RWPE2 (cell line): ENCODE measurements at regions not wholly inside any gene's neighbourhood (a gene's known extent, or its start where the extent isn't known, plus 50 kb on each side); places are given as distances from the start of the nearest gene placed in this dataset.

Source experiments
- ATAC-seq: fragments of 200-7000 bp; cut with Tn5 transposase; 3 replicates; pipeline ENCODE4 v1.9.1; 2021; ENCODE audit warnings: low read depth
- DNase-seq: peaks from one replicate; pipeline ENCODE4 v3.0.0-alpha.2; 2020; ENCODE audit warnings: low spot score
- H3K27ac ChIP-seq: fragments of 450-650 bp; 2 replicates; pipeline ENCODE4 v1.5.1; 2017; ENCODE audit warnings: mild to moderate bottlenecking; ENCODE audit not compliant: poor library complexity, severe bottlenecking
- H3K27me3 ChIP-seq: fragments of 250-450 bp; sonication (Bioruptor Pico); 2 replicates; pipeline ENCODE4 v1.5.1; 2021; ENCODE audit warnings: mild to moderate bottlenecking, moderate library complexity; ENCODE audit not compliant: insufficient read depth, poor library complexity, severe bottlenecking
- H3K36me3 ChIP-seq: fragments of 250-450 bp; sonication (Bioruptor Pico); 2 replicates; pipeline ENCODE4 v1.5.1; 2020; ENCODE audit warnings: low read depth, mild to moderate bottlenecking, moderate library complexity
- H3K4me1 ChIP-seq: fragments of 250-450 bp; sonication (Bioruptor Pico); 2 replicates; pipeline ENCODE4 v1.5.1; 2021; ENCODE audit warnings: mild to moderate bottlenecking, moderate library complexity; ENCODE audit not compliant: insufficient read depth, poor library complexity, severe bottlenecking
- H3K4me3 ChIP-seq: fragments of 250-450 bp; sonication (Bioruptor Pico); 2 replicates; pipeline ENCODE4 v1.5.1; 2021; ENCODE audit warnings: mild to moderate bottlenecking, moderate library complexity; ENCODE audit not compliant: severe bottlenecking
- H3K9me3 ChIP-seq: fragments of 250-450 bp; sonication (Bioruptor Pico); 2 replicates; pipeline ENCODE4 v1.5.1; 2021; ENCODE audit warnings: mild to moderate bottlenecking, moderate library complexity; ENCODE audit not compliant: severe bottlenecking
- TF ChIP-seq, protein P1 (sequence below): fragments of 450-650 bp; IDR thresholded peaks from one replicate; pipeline ENCODE4 v1.5.1; 2017; ENCODE audit warnings: mild to moderate bottlenecking, moderate library complexity; ENCODE audit not compliant: poor library complexity, severe bottlenecking

DNA sequence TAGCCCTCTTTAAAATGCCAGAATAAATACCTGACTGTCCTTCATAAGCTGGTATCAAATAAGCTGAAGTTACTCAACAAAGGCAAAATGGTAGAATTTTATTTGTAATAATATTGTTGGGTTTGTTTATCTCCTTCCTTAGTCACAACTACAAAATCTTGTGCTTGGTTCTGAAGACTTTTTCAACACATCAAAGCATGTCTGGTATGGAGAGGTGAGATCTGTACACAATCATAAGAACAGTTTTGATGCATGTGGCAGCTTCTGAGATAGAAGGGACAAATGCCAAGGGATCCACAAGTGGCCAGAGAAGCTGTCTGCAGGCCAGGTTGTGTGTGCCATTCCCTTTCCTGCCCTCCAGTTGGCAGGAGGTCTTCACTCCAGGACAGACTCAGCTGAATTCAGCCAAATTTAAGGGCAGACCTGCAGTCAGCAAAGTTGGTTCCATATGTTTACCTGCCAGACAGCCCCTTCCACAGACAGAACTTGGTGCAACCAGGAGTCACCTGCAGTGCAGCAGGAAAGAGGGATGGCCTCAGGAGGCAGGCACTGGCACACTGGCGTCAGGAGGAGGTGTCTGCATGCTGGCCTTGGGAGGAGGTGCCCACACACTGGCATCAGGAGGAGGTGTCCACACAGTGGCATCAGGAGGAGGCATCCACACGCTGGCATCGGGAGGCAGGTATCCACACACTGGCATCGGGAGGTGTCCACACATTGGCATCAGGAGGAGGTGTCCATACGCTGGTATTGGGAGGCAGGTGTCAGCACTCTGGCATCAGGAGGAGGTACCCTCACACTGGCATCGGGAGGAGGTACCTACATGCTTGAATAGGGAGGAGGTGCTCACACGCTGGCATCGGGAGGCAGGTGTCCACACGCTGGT, 93.1 kb upstream of the IKZF1 start:
- Histone ChIP-seq H3K4me3 (no peak overlapping the region), H3K27ac (no peak overlapping the region), H3K36me3 (no peaks in the 10 kb centered on the region), H3K9me3 (no peaks in the 10 kb centered on the region), H3K27me3 (no peaks in the 10 kb centered on the region), H3K4me1 (no peaks in the 10 kb centered on the region)
- DNase-seq (no peak), ATAC-seq (no peak)
- TF ChIP-seq, protein P1, sequence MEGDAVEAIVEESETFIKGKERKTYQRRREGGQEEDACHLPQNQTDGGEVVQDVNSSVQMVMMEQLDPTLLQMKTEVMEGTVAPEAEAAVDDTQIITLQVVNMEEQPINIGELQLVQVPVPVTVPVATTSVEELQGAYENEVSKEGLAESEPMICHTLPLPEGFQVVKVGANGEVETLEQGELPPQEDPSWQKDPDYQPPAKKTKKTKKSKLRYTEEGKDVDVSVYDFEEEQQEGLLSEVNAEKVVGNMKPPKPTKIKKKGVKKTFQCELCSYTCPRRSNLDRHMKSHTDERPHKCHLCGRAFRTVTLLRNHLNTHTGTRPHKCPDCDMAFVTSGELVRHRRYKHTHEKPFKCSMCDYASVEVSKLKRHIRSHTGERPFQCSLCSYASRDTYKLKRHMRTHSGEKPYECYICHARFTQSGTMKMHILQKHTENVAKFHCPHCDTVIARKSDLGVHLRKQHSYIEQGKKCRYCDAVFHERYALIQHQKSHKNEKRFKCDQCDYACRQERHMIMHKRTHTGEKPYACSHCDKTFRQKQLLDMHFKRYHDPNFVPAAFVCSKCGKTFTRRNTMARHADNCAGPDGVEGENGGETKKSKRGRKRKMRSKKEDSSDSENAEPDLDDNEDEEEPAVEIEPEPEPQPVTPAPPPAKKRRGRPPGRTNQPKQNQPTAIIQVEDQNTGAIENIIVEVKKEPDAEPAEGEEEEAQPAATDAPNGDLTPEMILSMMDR, result no peak

DNA sequence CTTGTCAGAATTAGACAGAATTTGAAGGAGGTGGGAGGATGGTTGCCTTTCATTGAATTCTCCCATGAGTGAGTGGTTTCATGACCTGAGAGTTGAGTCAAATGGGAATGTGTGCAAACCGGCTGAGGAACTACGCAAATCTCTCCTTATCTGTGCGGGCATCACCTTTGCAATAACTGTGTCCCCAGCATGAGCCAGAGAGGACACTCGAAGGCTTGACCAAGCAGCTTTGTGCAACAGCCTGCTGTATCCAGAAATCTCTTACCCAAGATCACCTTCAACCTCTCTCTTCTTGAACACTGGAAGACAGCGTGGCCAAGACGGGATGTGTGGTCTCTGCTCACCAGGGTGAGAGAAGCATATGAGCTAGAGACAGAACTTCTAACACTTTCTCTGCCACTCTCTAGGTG, 93.8 kb upstream of the IKZF1 start:
- H3K4me3 ChIP-seq, result no peak overlapping the region
- H3K27ac ChIP-seq, result no peak overlapping the region
- H3K27me3 ChIP-seq, result no peaks in the 10 kb centered on the region
- no peaks in the 10 kb centered on the region for H3K4me1 ChIP-seq
- TF ChIP-seq, protein P1, result no peak
- H3K36me3 ChIP-seq, result no peaks in the 10 kb centered on the region
- no peak for DNase-seq
- H3K9me3 ChIP-seq, result no peaks in the 10 kb centered on the region
- no peak for ATAC-seq

DNA sequence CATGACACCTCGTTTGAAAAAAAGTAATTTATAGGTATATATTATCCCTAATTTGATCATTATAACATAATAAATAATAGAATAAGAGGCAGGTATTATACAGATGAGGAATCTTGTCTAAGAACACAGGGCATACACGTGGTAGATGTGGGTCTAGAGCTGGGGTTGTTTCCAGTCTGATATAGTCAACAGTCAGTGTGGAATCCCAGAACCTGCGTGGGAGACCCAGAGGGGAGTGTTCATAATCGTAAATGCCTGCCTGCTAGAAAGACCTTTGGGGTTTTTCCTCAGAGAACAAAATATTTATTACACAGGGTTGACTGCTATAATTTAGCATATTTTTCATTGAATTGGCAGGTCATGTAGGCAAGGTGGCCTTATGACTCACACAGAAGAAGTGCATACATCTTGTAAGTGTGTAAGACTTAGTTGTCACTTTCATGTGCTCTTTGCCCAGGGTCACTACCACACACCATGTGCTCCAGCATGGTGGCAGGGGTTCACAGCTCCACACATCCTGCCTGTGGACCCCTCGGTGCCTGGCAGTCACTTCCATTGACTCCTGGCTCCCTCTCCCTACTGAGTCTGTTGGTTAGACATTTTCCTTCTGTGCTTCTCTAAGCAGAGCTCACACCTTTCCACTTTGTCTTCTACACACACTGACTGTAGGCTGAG, 94.9 kb upstream of the IKZF1 start:
- ATAC-seq (no peak), DNase-seq (no peak)
- TF ChIP-seq, protein P1, result no peak
- no peaks in the 10 kb centered on the region for H3K4me1 ChIP-seq
- no peak overlapping the region for H3K4me3 ChIP-seq
- no peaks in the 10 kb centered on the region for H3K9me3 ChIP-seq
- H3K36me3 ChIP-seq, result no peaks in the 10 kb centered on the region
- H3K27ac ChIP-seq, result no peak overlapping the region
- H3K27me3 ChIP-seq, result no peaks in the 10 kb centered on the region

DNA sequence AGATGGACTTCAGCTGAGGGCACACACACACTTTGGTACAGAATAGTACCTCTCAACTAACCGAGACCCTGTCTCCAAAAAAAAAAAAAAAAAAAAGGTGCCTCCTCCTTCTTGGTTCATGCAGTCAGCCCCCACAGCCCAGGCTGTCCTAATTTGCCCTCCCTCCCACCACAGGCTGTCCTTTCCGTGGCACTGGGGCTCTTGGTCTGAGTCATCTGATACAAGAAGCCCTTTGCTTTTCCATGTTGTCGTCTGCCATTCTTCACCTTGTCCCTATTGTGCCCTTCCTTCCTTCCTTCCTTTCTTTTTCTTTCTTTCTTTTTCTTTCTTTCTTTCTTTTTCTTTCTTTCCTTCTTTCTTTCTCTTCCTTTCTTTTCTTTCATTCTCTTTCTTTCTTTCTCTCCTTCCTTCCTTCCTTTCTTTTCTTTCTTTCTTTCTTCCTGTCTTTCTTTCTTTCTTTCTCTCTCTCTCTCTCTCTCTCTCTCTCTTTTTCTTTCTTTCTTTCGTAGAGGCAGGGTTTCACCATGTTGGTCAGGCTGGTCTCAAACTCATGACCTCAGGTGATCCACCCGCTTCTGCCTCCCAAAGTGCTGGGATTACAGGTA, 96.0 kb upstream of the IKZF1 start:
- H3K27ac ChIP-seq, result no peak overlapping the region

More for the DNA sequence above, 96.0 kb upstream of the IKZF1 start:
- H3K9me3 ChIP-seq, result no peaks in the 10 kb centered on the region
- ATAC-seq (no peak), DNase-seq (no peak)
- H3K4me3 ChIP-seq, result no peak overlapping the region
- no peaks in the 10 kb centered on the region for H3K36me3 ChIP-seq
- TF ChIP-seq, protein P1, result no peak
- no peaks in the 10 kb centered on the region for H3K27me3 ChIP-seq
- no peaks in the 10 kb centered on the region for H3K4me1 ChIP-seq
